HG02588 (cell line): ENCODE measurements at regions not wholly inside any gene's neighbourhood (a gene's known extent, or its start where the extent isn't known, plus 50 kb on each side); places are given as distances from the start of the nearest gene placed in this dataset.

Experiments
- ATAC-seq: cut with Tn5 transposase; IDR thresholded peaks from one replicate; pipeline ENCODE4 v1.9.1; 2021; ENCODE audit warnings: mild to moderate bottlenecking, moderate library complexity; ENCODE audit not compliant: unreplicated experiment

DNA sequence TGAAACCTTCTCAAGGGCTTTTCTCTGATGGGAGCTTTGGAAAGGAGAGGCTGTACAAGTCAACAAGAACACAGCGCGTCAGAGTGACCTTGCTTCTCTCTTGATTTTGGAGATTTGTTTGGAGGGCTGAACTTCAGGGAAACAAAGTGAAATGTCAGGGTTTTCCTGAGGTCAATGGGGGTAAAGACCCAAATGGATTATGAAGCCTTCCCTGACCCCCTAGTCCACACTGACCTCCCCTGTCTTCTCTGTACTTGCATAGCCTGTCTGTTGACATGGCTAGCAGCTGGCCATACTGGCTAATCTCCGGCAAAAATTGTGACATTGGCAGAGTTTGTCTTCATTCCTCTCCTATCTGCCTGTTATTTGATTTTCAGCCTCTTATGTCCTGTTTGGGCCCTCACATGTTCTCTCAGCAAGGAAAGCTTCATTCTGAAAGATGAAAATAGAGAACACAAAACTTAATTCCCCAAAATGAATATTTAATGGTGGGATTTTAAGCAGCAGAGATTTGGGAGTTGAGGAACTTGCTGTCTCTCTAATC is 149.3 kb upstream of the HAAO start:
- no peak for ATAC-seq

GRCh38 chr2:42939411-42940206 is 147.2 kb upstream of the HAAO start:
- ATAC-seq: no peak

GRCh38 chr2:42938671-42939370 is 146.4 kb upstream of the HAAO start:
- no peak for ATAC-seq

GRCh38 chr2:42937171-42937875 is 144.9 kb upstream of the HAAO start:
- ATAC-seq: no peak

DNA sequence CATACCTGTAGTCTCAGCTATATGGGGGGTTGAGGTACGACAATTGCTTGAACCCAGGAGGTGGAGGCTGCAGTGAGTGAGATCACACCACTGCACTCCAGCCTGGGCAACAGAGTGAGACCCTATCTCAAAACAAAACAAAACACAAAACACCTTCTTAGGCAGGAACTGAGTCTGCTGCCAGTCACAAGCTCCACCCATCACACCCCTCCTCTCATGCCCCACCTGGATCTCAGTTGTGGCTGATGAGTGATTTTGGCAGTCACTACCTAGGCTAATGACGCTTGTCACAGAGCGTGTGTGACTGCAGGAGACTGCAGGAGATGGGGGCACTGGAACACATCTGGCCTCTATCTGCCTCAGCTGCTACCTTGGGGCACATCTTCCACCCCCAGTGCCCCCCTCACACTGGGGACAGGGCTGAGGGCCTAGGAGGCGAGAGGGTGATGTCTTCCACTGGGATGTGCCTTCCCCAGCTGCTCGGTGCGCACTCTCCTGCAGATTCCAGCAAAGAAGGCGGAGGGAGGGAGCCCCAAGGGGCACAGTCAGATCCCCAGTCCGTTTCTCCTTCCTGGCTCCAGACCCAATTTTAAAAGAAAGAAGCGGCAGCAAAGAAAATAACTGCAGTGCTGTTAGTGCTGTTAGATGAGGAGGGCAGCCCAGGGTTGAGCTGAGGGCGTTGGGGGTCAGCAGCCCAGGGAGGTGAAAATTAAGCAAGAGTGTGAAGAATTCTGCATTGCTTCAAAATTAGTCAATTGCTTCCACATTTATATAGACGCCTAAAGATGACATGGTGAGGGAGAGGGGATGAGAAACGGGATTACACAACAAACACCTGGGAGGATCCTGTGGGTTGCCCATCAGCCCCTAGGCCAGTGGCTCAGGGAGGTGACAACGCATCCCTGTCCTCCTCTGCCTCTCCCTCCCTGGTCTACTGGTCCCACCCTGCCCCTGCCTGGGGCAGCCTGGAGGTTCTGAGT is 143.6 kb upstream of the HAAO start:
- no peak for ATAC-seq

DNA sequence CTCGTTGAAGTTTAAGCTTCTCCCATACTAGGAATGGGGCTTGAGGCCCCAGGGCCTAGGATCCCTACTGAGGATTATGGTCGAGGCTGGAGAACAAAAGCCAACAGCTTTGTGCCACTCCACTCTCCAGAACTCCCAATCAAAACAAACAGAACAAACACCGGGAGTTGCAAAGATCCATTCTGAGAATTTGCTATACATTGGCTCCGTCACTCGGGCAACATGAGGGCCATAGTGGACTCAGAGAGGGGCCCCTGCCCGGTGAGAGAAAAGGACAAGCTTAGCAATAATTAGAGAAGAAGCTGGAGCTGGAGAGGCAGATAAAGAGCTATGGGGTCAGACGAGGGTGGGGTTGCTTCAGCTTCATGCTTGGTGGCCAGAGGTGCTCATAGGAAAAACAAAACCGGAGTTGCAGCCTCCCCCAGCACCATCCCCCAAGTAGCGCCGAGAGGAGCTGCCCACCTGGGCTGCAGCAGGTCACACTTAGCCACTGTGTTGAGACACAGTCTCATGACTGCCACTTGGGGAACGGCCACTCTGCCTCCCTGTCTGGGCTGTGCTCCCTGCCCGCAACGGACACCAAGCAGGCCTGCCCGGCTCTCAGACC is 142.3 kb upstream of the HAAO start:
- no peak for ATAC-seq

DNA sequence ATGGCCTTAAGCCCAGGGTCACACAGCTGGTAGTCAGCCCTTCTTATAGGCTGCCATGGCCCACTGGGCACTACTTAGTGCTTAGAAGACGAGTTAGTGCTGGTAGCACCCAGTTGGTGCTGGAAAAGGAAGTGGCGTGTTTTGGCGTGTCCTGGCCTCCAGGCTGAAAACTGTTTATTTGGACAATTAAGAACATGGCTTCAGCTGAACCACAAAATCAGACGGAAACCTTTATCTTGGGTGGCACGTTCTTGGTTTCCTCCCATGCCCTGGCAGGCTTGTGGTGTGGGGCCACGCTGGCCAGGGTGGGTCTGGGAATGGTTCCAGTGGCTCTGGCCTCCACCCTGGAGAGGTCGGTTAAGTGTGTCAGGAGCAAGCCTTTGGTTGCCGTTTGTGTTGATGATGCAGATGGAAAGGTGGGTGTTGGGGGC is 141.5 kb upstream of the HAAO start:
- no peak for ATAC-seq

DNA sequence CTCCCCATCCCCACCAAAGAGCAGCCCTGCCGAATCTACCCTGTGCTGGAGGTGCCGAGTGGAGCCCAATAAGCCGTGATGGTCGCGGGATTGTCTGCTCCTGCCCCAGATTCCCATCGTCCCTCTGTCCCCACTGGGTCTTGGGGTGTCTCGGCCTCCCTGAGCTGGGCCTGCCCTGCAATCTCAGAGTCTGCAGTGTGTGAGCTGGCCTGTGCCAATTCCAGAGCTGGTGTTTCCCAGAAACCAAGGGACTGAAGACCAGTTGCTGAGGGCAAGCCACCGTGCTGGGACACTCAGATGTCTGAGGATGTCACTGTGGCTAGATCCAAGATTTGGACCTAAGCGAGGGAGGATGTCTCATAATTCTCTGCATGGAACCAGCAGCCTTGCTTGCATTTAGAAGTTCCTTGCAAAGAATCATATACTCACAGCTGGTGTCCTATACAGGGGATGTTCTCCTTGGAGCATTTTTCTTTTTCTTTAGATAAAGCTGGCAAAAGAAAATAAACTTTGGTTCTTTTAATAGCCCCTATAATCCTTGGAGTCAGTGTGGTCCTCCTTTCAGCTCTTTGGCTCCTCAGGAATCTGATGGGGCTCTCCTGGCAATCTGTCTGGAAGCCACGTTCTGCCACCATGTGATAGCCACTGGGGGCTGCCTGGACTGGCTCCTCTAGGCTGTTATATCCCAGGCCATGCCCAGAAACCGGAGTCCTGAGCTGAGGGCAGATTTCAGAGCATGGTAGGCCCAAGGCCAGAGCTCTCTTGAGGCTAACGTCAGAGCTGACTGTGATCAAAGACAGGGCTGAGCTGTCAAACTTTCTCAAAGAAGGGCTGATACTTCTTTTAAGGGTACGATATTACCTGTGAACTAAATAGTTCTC is 140.1 kb upstream of the HAAO start:
- ATAC-seq: no peak

DNA sequence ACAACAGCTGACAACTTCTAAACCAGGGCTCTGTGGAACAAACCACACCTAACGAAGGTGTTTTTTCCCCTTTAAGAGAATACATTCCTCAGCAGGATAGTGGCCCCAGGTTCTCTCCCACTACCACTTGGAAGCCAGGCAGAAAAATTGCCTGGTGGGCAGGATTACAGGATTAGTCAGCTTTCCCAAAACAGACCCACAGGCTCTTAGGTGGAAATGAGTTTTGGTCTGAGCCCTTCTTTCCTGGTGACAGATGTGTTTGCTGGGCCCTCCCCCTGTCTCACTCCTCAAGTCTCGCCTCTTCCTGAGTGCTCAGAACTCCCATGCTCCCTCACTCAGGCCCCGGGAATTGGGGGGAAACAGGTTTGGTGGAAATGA is 139.4 kb upstream of the HAAO start:
- ATAC-seq: no peak

GRCh38 chr2:42931146-42931817 is 138.9 kb upstream of the HAAO start:
- no peak for ATAC-seq

DNA sequence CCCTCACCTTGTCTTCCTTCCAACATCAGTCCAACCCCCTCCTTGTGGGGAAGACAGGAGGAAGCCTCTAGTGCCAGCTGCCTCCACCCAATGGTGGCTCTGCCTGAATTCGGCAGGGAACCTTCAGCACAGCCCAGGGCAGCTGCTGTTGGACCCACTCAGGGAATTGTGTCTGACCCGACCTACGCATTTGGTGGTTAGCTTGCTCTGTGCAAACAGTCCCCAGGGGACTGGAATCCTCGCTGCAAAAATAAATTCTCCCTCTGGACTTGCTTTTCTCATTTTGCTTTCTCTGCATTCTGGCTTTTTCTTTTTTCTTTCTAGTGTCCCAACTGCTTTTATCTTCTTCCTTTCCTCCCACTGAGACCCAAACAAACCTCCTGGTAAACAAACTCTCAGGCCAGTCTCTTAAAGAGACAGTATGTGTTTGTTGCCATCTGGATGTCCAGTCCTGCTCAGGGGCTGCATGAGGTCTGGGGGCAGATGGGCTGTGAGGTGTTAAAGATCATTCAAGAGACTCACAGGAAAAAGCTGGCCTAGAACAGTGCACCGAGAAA is 137.7 kb upstream of the HAAO start:
- no peak for ATAC-seq

GRCh38 chr2:42929546-42930024 is 137.2 kb upstream of the HAAO start:
- ATAC-seq: no peak

DNA sequence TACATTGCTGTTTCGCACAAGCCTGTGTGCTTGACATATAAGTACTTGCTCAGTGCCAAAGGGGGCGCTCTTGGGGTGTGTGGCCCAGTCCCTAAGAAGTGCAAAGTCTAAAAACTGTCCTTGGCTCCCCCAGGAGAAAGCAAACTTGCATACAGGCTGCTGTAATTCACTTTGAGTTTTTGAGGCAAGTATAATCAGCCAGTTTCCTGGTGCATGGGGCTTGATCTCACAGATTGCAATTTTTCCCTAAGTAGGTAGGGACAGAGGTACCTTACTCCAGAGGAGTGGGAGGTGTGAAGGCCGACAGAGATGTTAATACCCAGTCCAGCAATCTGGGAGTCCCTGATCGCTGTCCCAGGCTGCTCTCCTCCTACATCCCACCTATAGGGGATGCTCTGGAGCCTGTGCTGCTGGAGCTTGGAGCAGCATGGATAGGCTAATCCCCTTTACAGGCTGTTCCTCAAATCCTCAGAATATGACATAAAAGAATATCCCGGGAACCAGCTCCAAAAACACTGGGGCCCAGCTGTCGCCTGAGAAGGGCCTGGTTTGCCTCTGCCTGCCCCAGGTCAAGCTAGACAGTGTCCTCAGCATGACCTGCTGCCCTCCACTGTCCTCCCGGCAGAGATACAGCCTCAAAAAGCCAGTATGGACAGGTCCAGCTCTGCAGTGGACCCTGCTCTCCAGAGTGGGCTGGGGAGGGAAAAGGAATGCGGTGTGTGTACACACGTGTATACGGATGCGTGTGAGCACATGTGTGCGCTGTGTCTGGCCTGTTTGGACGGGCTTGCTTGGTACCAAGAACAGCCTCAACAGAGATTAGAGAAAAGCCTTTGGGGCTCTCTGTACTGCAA is 136.5 kb upstream of the HAAO start:
- no peak for ATAC-seq

GRCh38 chr2:42928161-42928691 is 135.8 kb upstream of the HAAO start:
- no peak for ATAC-seq

DNA sequence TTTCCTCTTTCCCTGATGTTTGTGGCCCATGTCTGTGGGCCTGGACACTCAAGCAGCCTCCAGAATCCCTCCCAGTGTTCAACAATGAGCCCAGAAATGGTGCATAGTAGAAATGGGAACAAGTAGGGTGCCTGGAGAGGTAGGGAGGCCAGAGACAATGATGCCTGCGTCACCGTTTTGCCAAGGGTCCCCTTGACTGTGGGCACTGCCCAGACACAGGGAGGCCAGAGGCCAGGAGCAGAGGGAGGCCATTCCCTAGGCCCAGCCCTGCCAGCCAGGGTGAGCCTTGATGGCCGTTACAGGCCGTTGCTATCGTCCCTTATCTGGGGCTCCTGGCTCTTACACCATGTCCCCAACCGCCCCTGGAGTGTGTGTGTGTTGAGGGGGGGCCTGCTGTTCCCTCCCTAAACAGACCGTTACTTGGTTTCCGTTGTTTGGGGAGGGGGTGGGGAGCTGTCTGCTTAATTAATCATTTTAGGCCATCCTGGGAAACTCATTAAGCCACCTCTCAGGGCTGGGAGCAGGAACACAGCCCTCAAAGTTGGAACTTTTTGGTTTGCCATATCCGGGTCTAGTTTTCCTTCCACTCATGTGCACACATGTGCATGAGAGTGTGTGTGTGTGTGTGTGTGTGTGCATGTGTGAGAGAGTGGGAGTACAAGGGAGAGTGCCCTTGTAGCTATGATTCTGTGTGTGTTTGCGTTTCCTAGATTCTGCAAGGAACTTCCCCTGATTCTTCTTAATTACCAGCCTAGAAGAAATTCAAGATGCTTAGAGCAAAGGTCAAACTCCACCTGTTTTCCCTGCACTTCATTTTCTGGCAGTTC is 135.2 kb upstream of the HAAO start:
- ATAC-seq: no peak
